ENCODE measurements at regions not wholly inside any gene's neighbourhood (a gene's known extent, or its start where the extent isn't known, plus 50 kb on each side); places are given as distances from the start of the nearest gene placed in this dataset.

- H3K27ac Mint-ChIP-seq, result no peak overlapping the region
- DNase-seq, result no peak
- H3K4me1 Mint-ChIP-seq, result no peaks in the 10 kb centered on the region
- ChIA-PET POLR2A (no interaction called here), CTCF (interaction anchor here (1.0 kb wide), 1 partner anchor 8 kb away, joined by 3 read pairs; no protein-coding TSS in a partner anchor)
- H3K27me3 Mint-ChIP-seq, result no peaks in the 10 kb centered on the region
- H3K4me3 Mint-ChIP-seq, result no peak overlapping the region
- H3K36me3 Mint-ChIP-seq (ENCODE audit: low read depth), result no peaks in the 10 kb centered on the region
- peaks cover 5% of the 10 kb centered on the region for H3K9me3 Mint-ChIP-seq
These were observed 499.9 kb upstream of the FZD8 start for GRCh38 chr10:36141856-36142560.

GRCh38 chr10:36129051-36129450 is 487.0 kb upstream of the FZD8 start:
- ChIA-PET POLR2A (no interaction called here), CTCF (no interaction called here)
- no peaks in the 10 kb centered on the region for H3K27me3 Mint-ChIP-seq
- H3K4me1 Mint-ChIP-seq, result no peaks in the 10 kb centered on the region
- H3K27ac Mint-ChIP-seq, result no peak overlapping the region
- no peak overlapping the region for H3K4me3 Mint-ChIP-seq
- peaks cover 5% of the 10 kb centered on the region for H3K9me3 Mint-ChIP-seq
- H3K36me3 Mint-ChIP-seq (ENCODE audit: low read depth), result no peaks in the 10 kb centered on the region
- no peak for DNase-seq

DNA sequence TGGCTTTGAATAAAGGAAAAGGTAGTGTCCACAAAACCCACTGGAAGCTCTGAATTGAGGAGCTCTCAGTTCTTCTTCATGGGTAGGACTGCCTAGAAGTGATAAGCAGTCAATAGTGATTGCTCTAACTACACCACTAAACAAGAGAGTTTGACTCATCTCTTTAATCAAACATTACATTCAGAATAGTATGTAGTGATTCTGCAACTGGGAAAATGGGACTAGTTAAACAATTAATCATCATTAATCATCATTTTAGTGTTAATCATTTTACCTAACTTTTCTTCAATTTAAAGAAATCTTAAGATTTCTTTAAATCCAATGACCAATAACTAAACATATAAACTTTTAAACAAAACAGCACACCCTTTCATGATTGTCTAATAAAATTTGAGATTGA is 484.0 kb upstream of the FZD8 start:
- no peaks in the 10 kb centered on the region for H3K4me1 Mint-ChIP-seq
- no peak overlapping the region for H3K4me3 Mint-ChIP-seq
- no peak overlapping the region for H3K27ac Mint-ChIP-seq
- H3K27me3 Mint-ChIP-seq, result no peaks in the 10 kb centered on the region
- H3K9me3 Mint-ChIP-seq, result peaks cover 5% of the 10 kb centered on the region
- CTCF ChIA-PET, result no interaction called here
- POLR2A ChIA-PET, result no interaction called here
- DNase-seq, result no peak
- no peaks in the 10 kb centered on the region for H3K36me3 Mint-ChIP-seq (ENCODE audit: low read depth)

GRCh38 chr10:36119455-36119854 is 477.4 kb upstream of the FZD8 start:
- Mint-ChIP-seq H3K27me3 (no peaks in the 10 kb centered on the region), H3K27ac (no peak overlapping the region), H3K9me3 (no peaks in the 10 kb centered on the region), H3K36me3 (ENCODE audit: low read depth) (no peaks in the 10 kb centered on the region), H3K4me3 (no peak overlapping the region), H3K4me1 (no peaks in the 10 kb centered on the region)
- CTCF ChIA-PET, result no interaction called here
- POLR2A ChIA-PET, result no interaction called here
- DNase-seq, result no peak

- no peaks in the 10 kb centered on the region for H3K27me3 Mint-ChIP-seq
- no peaks in the 10 kb centered on the region for H3K36me3 Mint-ChIP-seq (ENCODE audit: low read depth)
- no peak for DNase-seq
- POLR2A ChIA-PET, result no interaction called here
- H3K4me1 Mint-ChIP-seq, result no peaks in the 10 kb centered on the region
- CTCF ChIA-PET, result no interaction called here
- H3K27ac Mint-ChIP-seq, result no peak overlapping the region
- H3K9me3 Mint-ChIP-seq, result no peaks in the 10 kb centered on the region
- no peak overlapping the region for H3K4me3 Mint-ChIP-seq
These were observed 476.2 kb upstream of the FZD8 start for GRCh38 chr10:36118314-36118713.

DNA sequence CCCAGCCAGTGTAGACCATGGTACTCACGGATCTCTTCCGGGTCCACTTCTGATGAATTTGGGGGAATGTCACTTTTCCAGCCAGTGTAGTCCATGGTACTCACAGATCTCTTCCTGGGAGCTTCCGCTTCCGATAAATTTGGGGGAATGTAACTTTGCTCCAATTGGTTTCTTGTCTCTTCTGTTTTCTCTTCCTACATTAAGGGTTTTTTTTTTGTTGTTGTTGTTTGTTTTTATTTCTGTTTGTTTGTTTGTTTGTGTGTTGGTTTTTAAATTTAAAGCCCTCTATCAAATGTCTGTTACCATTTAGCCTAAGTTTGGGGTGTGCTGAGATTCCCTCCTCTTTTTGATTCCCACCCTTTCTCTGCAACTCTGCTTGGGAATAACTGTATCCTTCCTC is 475.8 kb upstream of the FZD8 start:
- POLR2A ChIA-PET, result no interaction called here
- Mint-ChIP-seq H3K27ac (no peak overlapping the region), H3K36me3 (ENCODE audit: low read depth) (no peaks in the 10 kb centered on the region), H3K27me3 (no peaks in the 10 kb centered on the region), H3K4me1 (no peaks in the 10 kb centered on the region), H3K4me3 (no peak overlapping the region), H3K9me3 (no peaks in the 10 kb centered on the region)
- CTCF ChIA-PET, result no interaction called here
- DNase-seq, result no peak

DNA sequence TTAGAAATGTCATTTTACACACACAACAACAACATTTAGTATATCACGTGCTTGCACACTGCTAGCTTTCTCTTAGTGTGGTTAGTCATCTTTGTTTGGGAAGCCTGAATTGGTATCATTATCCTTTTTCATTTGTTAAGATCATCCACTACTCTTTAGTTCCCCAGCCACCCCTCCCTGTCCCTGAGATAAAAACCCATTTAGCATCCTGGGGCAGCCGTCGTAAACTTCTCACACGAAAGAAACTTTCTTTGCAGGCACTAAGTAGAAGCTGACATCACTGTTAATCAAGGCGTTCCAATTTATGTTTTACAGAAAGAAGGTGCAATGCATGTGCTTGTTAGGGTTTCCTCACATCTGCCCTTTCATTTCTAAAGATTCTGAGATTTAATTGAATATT is 475.1 kb upstream of the FZD8 start:
- no peak for DNase-seq
- ChIA-PET POLR2A (no interaction called here), CTCF (no interaction called here)
- no peaks in the 10 kb centered on the region for H3K4me1 Mint-ChIP-seq
- H3K27me3 Mint-ChIP-seq, result no peaks in the 10 kb centered on the region
- H3K9me3 Mint-ChIP-seq, result no peaks in the 10 kb centered on the region
- H3K36me3 Mint-ChIP-seq (ENCODE audit: low read depth), result no peaks in the 10 kb centered on the region
- no peak overlapping the region for H3K4me3 Mint-ChIP-seq
- no peak overlapping the region for H3K27ac Mint-ChIP-seq

GRCh38 chr10:36116731-36117130 is 474.6 kb upstream of the FZD8 start:
- no peaks in the 10 kb centered on the region for H3K9me3 Mint-ChIP-seq
- H3K36me3 Mint-ChIP-seq (ENCODE audit: low read depth), result no peaks in the 10 kb centered on the region
- ChIA-PET POLR2A (no interaction called here), CTCF (no interaction called here)
- no peaks in the 10 kb centered on the region for H3K4me1 Mint-ChIP-seq
- no peak overlapping the region for H3K27ac Mint-ChIP-seq
- no peak for DNase-seq
- H3K27me3 Mint-ChIP-seq, result no peaks in the 10 kb centered on the region
- H3K4me3 Mint-ChIP-seq, result no peak overlapping the region

DNA sequence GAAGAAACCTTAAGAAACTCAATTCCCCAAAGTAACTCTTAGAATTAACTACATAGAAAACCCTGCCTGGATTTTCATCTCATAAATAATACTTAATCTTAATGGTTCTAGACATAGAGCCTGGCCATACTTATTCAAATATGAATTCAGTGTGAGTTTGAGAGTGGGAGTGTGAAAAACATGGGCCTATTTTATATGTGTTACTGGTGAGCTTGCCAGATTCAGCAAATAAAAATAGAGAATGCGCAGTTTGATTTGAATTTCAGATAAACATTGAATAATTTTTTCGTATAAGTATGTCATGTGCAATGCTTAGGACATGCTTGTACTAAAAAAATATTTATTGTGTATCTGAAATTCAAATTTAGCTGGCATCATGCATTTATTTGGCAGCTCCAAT is 473.9 kb upstream of the FZD8 start:
- no peaks in the 10 kb centered on the region for H3K27me3 Mint-ChIP-seq
- ChIA-PET POLR2A (no interaction called here), CTCF (no interaction called here)
- H3K36me3 Mint-ChIP-seq (ENCODE audit: low read depth), result no peaks in the 10 kb centered on the region
- no peaks in the 10 kb centered on the region for H3K4me1 Mint-ChIP-seq
- H3K9me3 Mint-ChIP-seq, result no peaks in the 10 kb centered on the region
- DNase-seq, result no peak
- H3K27ac Mint-ChIP-seq, result no peak overlapping the region
- H3K4me3 Mint-ChIP-seq, result no peak overlapping the region

DNA sequence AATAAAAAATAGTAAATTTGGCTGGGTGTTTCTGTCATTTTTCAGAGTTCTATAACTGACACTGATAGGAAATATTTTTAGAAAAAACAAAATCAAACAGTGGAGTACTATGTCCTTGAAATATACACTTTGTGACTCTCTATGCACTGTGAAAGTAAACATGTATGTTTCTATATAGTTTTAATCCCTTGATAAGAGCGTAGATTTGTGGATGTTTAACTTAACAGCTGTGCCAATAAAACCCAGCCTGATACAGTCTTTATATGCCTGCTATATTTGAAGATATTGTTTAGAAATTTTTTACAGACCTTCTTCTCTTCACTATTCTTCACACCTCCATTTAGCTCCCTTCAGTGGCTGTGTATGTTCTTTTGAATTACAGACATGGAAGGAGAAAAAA is 473.3 kb upstream of the FZD8 start:
- Mint-ChIP-seq H3K36me3 (ENCODE audit: low read depth) (no peaks in the 10 kb centered on the region), H3K27me3 (no peaks in the 10 kb centered on the region), H3K4me1 (no peaks in the 10 kb centered on the region), H3K4me3 (no peak overlapping the region), H3K27ac (no peak overlapping the region), H3K9me3 (no peaks in the 10 kb centered on the region)
- ChIA-PET CTCF (no interaction called here), POLR2A (no interaction called here)
- no peak for DNase-seq

DNA sequence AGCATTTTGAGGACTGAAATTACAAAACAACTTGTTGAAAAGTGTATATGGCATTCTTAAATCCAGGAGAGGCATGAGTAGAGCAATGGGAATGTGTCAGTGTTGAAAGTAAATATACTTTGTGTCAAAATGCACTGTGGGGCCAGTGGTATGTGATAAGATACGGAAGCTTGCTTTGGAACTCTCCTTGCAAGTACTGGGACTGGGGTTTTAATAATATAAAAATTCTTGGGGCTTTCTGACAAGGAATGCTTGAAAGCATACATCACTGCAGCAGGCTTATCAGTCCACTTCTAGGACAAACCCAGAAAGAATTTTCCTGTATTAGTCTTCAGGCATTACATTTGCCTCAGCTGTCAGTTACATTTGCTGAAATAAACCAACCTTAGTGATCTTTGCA is 472.8 kb upstream of the FZD8 start:
- Mint-ChIP-seq H3K4me1 (no peaks in the 10 kb centered on the region), H3K4me3 (no peak overlapping the region), H3K27me3 (no peaks in the 10 kb centered on the region), H3K27ac (no peak overlapping the region), H3K9me3 (no peaks in the 10 kb centered on the region), H3K36me3 (ENCODE audit: low read depth) (no peaks in the 10 kb centered on the region)
- POLR2A ChIA-PET, result no interaction called here
- no peak for DNase-seq
- CTCF ChIA-PET, result no interaction called here

GRCh38 chr10:36114141-36114540 is 472.0 kb upstream of the FZD8 start:
- no peak overlapping the region for H3K27ac Mint-ChIP-seq
- no peaks in the 10 kb centered on the region for H3K36me3 Mint-ChIP-seq (ENCODE audit: low read depth)
- no peak overlapping the region for H3K4me3 Mint-ChIP-seq
- no peaks in the 10 kb centered on the region for H3K27me3 Mint-ChIP-seq
- CTCF ChIA-PET, result no interaction called here
- no peak for DNase-seq
- no peaks in the 10 kb centered on the region for H3K4me1 Mint-ChIP-seq
- no peaks in the 10 kb centered on the region for H3K9me3 Mint-ChIP-seq
- POLR2A ChIA-PET, result no interaction called here

DNA sequence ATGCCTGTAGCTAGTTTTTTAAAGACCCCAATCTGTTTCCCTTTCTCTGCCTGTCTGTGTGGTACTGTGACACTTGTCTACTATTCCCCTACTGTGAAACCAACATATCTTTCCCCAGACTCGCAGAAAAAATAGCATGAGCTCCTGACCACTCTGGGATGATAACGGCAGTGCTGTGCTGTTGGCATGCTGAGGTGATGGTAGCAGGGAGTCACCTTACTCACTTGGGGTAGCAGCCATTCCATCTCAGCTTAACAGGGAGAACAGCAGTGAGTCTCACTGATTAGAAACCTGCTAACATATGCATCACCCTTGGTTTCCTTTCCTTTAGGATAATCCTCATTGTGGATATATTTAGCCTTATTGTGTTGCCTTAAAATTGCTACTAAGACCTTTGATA is 469.6 kb upstream of the FZD8 start:
- no peaks in the 10 kb centered on the region for H3K4me1 Mint-ChIP-seq
- no peak overlapping the region for H3K4me3 Mint-ChIP-seq
- no peak overlapping the region for H3K27ac Mint-ChIP-seq
- H3K36me3 Mint-ChIP-seq (ENCODE audit: low read depth), result no peaks in the 10 kb centered on the region
- POLR2A ChIA-PET, result no interaction called here
- no peak for DNase-seq
- CTCF ChIA-PET, result interaction anchor here (0.6 kb wide), 1 partner anchor 1030 kb away, joined by 3 read pairs; no protein-coding TSS in a partner anchor
- no peaks in the 10 kb centered on the region for H3K27me3 Mint-ChIP-seq
- no peaks in the 10 kb centered on the region for H3K9me3 Mint-ChIP-seq

- peaks cover 2% of the 10 kb centered on the region for H3K9me3 Mint-ChIP-seq
- H3K27me3 Mint-ChIP-seq, result no peaks in the 10 kb centered on the region
- no peak for DNase-seq
- H3K27ac Mint-ChIP-seq, result no peak overlapping the region
- no peaks in the 10 kb centered on the region for H3K36me3 Mint-ChIP-seq (ENCODE audit: low read depth)
- no peak overlapping the region for H3K4me3 Mint-ChIP-seq
- H3K4me1 Mint-ChIP-seq, result no peaks in the 10 kb centered on the region
- ChIA-PET CTCF (no interaction called here), POLR2A (no interaction called here)
These were observed 468.0 kb upstream of the FZD8 start for GRCh38 chr10:36110097-36110496.

Measured in activated CD4-positive, alpha-beta T cell treated with anti-CD3 and anti-CD28 coated beads, Interleukin-2, amount 10 ng/mL, durations not matched to agents 7 days and 5 days (primary cell).